ENCODE measurements at regions not wholly inside any gene's neighbourhood (a gene's known extent, or its start where the extent isn't known, plus 50 kb on each side); places are given as distances from the start of the nearest gene placed in this dataset.

DNA sequence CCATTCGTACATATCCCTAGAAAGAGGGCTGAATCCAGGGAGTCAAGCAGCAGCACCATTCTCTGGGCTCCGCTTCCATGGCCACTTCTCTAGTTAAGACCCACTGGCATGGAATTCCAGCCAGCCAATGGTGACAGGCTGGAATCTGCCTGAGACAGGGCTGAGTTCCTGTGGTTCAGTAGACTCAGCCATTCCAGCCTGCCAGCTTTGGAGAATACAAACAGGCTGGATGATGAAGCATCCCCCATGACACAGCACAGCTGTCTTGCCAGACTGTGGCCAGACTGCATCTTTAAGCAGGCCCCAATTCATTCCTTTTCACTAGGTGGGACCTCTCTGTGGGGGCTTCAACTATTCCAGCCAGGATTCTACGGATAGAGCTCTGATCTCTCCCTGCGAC lies 329.6 kb downstream of the XPNPEP1 start:
- TF ChIP-seq CTCF (IDR thresholded peaks at IDR 0.05; ENCODE audit: poor library complexity, severe bottlenecking) = no peak
- TF ChIP-seq SMC3 (conservative IDR thresholded peaks at IDR 0.05; ENCODE audit: poor library complexity) = no peak
- no peak for TF ChIP-seq EZH2 (IDR thresholded peaks at IDR 0.05; ENCODE audit: borderline replicate concordance, insufficient read depth, low read length, poor library complexity, severe bottlenecking)
- TF ChIP-seq POLR2AphosphoS5 (IDR thresholded peaks at IDR 0.05) = no peak
- no peak for TF ChIP-seq TAF1 (IDR thresholded peaks at IDR 0.05; ENCODE audit: low read depth)
- no peak for TF ChIP-seq RAD21 (conservative IDR thresholded peaks at IDR 0.05)
